B cell (primary cell): ENCODE measurements at regions not wholly inside any gene's neighbourhood (a gene's known extent, or its start where the extent isn't known, plus 50 kb on each side); places are given as distances from the start of the nearest gene placed in this dataset.

Experiments
- CTCF ChIP-seq: fragments of 200-600 bp; IDR thresholded peaks from one replicate; pipeline ENCODE4 v1.8.0; 2022; ENCODE audit warnings: antibody characterized with exemption, mild to moderate bottlenecking
- EZH2 ChIP-seq: IDR thresholded peaks from 2 replicates; pipeline ENCODE4 v1.6.1; 2012; ENCODE audit warnings: borderline replicate concordance, low read depth, mild to moderate bottlenecking, moderate library complexity, low read length; ENCODE audit not compliant: insufficient read depth, poor library complexity, severe bottlenecking

GRCh38 chr3:13932578-13933295 is 52.9 kb upstream of the WNT7A start:
- no peak for TF ChIP-seq EZH2
- no peak for TF ChIP-seq CTCF
